Aorta (tissue), 5 donors: ENCODE measurements at regions not wholly inside any gene's neighbourhood (a gene's known extent, or its start where the extent isn't known, plus 50 kb on each side); places are given as distances from the start of the nearest gene placed in this dataset.

Experiments used
- ATAC-seq: fragments of 200-7000 bp; cut with Tn5 transposase; one replicate; pipeline ENCODE4 v1.9.1; 2022; ENCODE audit warnings: moderate library complexity; ENCODE audit not compliant: low FRiP score
- DNase-seq, 2 donors: peaks; one replicate each; pipeline ENCODE4 v3.0.0-alpha.2; 2020
- H3K27ac ChIP-seq, 2 donors: one replicate each; pipeline ENCODE4 v1.5.1; 2013; ENCODE audit warnings: low read length in 2 of 2, mild to moderate bottlenecking in 2 of 2, moderate library complexity in 2 of 2, control low read depth in 1 of 2, inconsistent platforms in 1 of 2, low read depth in 1 of 2
- H3K27me3 ChIP-seq, 2 donors: one replicate each; pipeline ENCODE4 v1.6.1; 2013; ENCODE audit warnings: control low read depth in 1 of 2, low read length in 1 of 2, mild to moderate bottlenecking in 1 of 2, moderate library complexity in 1 of 2; ENCODE audit not compliant: insufficient read depth in 2 of 2, control insufficient read depth in 1 of 2
- H3K36me3 ChIP-seq, 2 donors: one replicate each; pipeline ENCODE4 v1.6.1; 2013; ENCODE audit warnings: control low read depth in 1 of 2, low read length in 1 of 2, mild to moderate bottlenecking in 1 of 2; ENCODE audit not compliant: insufficient read depth in 2 of 2, control insufficient read depth in 1 of 2
- H3K4me1 ChIP-seq, 2 donors: one replicate each; pipeline ENCODE4 v1.6.1; 2013; ENCODE audit warnings: low read length in 2 of 2, control low read depth in 1 of 2, mild to moderate bottlenecking in 1 of 2, moderate library complexity in 1 of 2; ENCODE audit not compliant: insufficient read depth in 2 of 2, control insufficient read depth in 1 of 2
- H3K4me3 ChIP-seq, 2 donors: one replicate each; pipeline ENCODE4 v1.5.1; 2013; ENCODE audit warnings: low read length in 2 of 2, control low read depth in 1 of 2, mild to moderate bottlenecking in 1 of 2
- H3K9me3 ChIP-seq: one replicate; pipeline ENCODE4 v1.6.1; 2013; ENCODE audit warnings: mild to moderate bottlenecking, low read length; ENCODE audit not compliant: control insufficient read depth
- WGBS, 2 donors: extraction: QIAGEN DNeasy Blood & Tissue Kit; methylation state at CpG; one replicate each; pipeline ENCODE4 v1.1.7; 2013; 5-methylcytosine and 5-hydroxymethylcytosine counted together
- intact Hi-C, 2 donors: fragments of 100-400 bp; cut with DNase I; formaldehyde crosslinking; loops; one replicate each; pipeline versions ENCODE4 v1.14.2 to v1.15.0; 2022
- donor health status: healthy with polysubstance abuse.
- donor health status: Bipolar disorder and iron deficiency.
- donor health status: DM: no; HTN: no; CAD: no.
- donor health status: DM: no; HTN: no; CAD: no.
- donor health status: DM: yes; HTN: yes; CAD: no.

- 60% methylated on average over 3 of the region's 3 CpGs for WGBS, 2 donors
Observed at GRCh38 chr14:66120402-66120801, 365.8 kb upstream of the CCDC196 start.

GRCh38 chr14:66121859-66122258 is 364.3 kb upstream of the CCDC196 start:
- Histone ChIP-seq H3K9me3 (peaks cover 7% of the 10 kb centered on the region), H3K27me3 (peaks cover 0 to 1% of the 10 kb centered on the region in 2 donors), H3K4me3 (no peak overlapping the region), H3K4me1 (no peaks in the 10 kb centered on the region), H3K27ac (no peak overlapping the region), H3K36me3 (no peaks in the 10 kb centered on the region)
- 80 to 82% methylated on average over 3 of the region's 3 CpGs for WGBS, 2 donors
- intact Hi-C loops, result no loop called here
- ATAC-seq, result no peak
- DNase-seq, result no peak

More at GRCh38 chr14:66120402-66120801, 365.8 kb upstream of the CCDC196 start:
- no peak for ATAC-seq
- H3K27me3 ChIP-seq, result peaks cover 0 to 1% of the 10 kb centered on the region in 2 donors
- no peaks in the 10 kb centered on the region for H3K4me1 ChIP-seq
- no peak overlapping the region for H3K4me3 ChIP-seq
- no peaks in the 10 kb centered on the region for H3K36me3 ChIP-seq
- H3K9me3 ChIP-seq, result peaks cover 4% of the 10 kb centered on the region
- intact Hi-C loops, result no loop called here
- no peak for DNase-seq
- H3K27ac ChIP-seq, result no peak overlapping the region

DNA sequence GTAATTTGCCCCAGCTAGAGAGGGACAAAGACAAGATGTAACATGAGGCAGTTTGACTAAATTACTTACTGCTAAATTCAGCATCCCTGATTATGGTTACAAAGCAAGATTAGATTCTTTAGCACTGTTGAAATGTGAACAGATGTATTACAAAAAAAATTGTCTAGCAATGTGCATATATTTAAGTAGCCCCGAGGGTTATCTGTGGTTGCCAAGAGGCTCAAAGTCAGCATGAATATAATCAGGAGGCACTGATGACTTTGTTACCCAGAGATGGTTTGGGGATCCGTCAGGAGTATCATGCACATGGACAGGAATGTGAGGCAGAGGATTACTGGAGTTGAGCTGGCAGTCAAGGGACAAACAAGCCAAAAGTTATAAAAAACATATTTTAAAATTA is 356.9 kb upstream of the CCDC196 start:
- Histone ChIP-seq H3K36me3 (no peaks in the 10 kb centered on the region), H3K4me3 (no peak overlapping the region), H3K9me3 (peaks cover 4% of the 10 kb centered on the region), H3K4me1 (no peaks in the 10 kb centered on the region), H3K27me3 (peaks cover 0 to 1% of the 10 kb centered on the region in 2 donors), H3K27ac (no peak overlapping the region)
- WGBS, 2 donors, result 66 to 71% methylated on average over 2 of the region's 2 CpGs
- intact Hi-C loops, result no loop called here
- ATAC-seq (no peak), DNase-seq (no peak)

- peaks cover 0 to 1% of the 10 kb centered on the region in 2 donors for H3K27me3 ChIP-seq
- no peaks in the 10 kb centered on the region for H3K36me3 ChIP-seq
- no peak for DNase-seq
- peaks cover 2% of the 10 kb centered on the region for H3K9me3 ChIP-seq
- H3K4me3 ChIP-seq, result no peak overlapping the region
- intact Hi-C loops, result no loop called here
- ATAC-seq, result no peak
- WGBS, 2 donors, result 70 to 71% methylated on average over 4 of the region's 4 CpGs
- H3K4me1 ChIP-seq, result no peaks in the 10 kb centered on the region
- no peak overlapping the region for H3K27ac ChIP-seq
Observed at GRCh38 chr14:66131111-66131510, 355.1 kb upstream of the CCDC196 start.

DNA sequence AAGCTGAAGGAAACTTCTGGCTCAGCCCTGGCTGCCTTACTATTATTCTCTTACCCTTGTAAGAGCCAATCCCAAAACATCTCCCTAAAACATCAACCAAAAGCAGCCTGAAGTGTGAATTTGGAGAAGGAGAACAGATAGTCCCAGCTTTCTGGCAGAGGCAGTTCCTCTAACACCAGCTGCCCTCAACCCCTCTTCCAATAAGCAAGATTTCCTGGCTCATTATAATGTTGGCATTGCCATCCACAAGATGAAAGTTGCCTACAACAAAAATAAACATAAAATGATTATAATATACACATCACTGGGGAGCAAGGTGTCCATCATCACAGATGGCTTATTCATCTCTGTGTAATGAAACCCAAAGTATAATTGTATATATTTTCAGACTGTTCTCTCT is 352.5 kb upstream of the CCDC196 start:
- no peak overlapping the region for H3K27ac ChIP-seq
- ATAC-seq (no peak), DNase-seq (no peak)
- no peaks in the 10 kb centered on the region for H3K4me1 ChIP-seq
- no peaks in the 10 kb centered on the region for H3K36me3 ChIP-seq
- no peak overlapping the region for H3K4me3 ChIP-seq
- H3K27me3 ChIP-seq, result peaks cover 0 to 1% of the 10 kb centered on the region in 2 donors
- peaks cover 1% of the 10 kb centered on the region for H3K9me3 ChIP-seq
- intact Hi-C loops, result no loop called here

- no peaks in the 10 kb centered on the region for H3K4me1 ChIP-seq
- ATAC-seq (no peak), DNase-seq (no peak)
- peaks cover 1% of the 10 kb centered on the region for H3K9me3 ChIP-seq
- intact Hi-C loops, result no loop called here
- H3K36me3 ChIP-seq, result no peaks in the 10 kb centered on the region
- H3K27ac ChIP-seq, result no peak overlapping the region
- 55 to 56% methylated on average over 2 of the region's 2 CpGs for whole genome bisulfite sequencing, 2 donors
- no peaks in the 10 kb centered on the region for H3K27me3 ChIP-seq
- no peak overlapping the region for H3K4me3 ChIP-seq
Observed at GRCh38 chr14:66135831-66136230, 350.3 kb upstream of the CCDC196 start.

DNA sequence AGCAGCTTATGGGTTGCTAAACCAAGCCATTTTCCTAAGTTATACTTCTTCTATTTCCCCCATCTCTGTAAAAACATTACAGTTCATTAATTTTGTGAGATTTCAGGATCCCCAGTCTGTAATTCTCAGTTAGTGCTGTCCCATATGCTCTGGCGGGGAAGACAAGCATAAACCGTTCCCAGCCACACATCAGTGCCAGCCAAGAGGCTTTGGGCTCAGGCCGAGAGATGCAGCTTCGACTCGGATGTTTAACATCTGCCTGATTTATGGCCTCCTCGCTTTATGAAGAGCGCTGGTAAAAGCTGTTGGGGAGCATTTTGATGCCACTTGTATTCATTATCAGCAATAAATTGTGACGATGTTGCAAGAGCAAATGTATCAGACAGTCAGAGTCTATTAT is 349.1 kb upstream of the CCDC196 start:
- no peaks in the 10 kb centered on the region for H3K9me3 ChIP-seq
- H3K4me1 ChIP-seq, result no peaks in the 10 kb centered on the region
- intact Hi-C loops, result no loop called here
- DNase-seq (no peak), ATAC-seq (no peak)
- WGBS, 2 donors, result 47 to 62% methylated on average over 8 of the region's 8 CpGs
- no peak overlapping the region for H3K27ac ChIP-seq
- no peak overlapping the region for H3K4me3 ChIP-seq
- no peaks in the 10 kb centered on the region for H3K27me3 ChIP-seq
- H3K36me3 ChIP-seq, result no peaks in the 10 kb centered on the region

DNA sequence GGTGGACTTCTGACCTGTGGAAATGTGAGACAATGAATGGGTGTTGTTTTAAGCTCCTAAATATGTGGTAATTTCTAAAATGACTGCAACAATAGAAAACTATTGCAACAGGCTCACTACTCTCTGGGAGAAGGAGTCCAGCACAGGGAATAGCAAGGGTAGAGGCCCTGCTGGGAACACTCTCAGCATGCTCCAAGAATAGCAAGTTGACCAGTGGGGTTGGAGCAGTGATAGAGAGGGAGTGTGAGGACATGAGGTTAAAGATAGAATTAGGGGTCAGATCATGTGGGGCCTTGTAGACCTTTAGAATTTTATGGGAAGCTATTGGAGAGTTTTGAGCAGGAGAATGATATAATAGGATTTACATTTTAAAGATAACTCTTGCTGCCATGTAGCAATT is 346.7 kb upstream of the CCDC196 start:
- Histone ChIP-seq H3K27ac (no peak overlapping the region), H3K9me3 (no peaks in the 10 kb centered on the region), H3K4me3 (no peak overlapping the region), H3K36me3 (no peaks in the 10 kb centered on the region), H3K27me3 (no peaks in the 10 kb centered on the region), H3K4me1 (no peaks in the 10 kb centered on the region)
- intact Hi-C loops, result no loop called here
- ATAC-seq (no peak), DNase-seq (no peak)

DNA sequence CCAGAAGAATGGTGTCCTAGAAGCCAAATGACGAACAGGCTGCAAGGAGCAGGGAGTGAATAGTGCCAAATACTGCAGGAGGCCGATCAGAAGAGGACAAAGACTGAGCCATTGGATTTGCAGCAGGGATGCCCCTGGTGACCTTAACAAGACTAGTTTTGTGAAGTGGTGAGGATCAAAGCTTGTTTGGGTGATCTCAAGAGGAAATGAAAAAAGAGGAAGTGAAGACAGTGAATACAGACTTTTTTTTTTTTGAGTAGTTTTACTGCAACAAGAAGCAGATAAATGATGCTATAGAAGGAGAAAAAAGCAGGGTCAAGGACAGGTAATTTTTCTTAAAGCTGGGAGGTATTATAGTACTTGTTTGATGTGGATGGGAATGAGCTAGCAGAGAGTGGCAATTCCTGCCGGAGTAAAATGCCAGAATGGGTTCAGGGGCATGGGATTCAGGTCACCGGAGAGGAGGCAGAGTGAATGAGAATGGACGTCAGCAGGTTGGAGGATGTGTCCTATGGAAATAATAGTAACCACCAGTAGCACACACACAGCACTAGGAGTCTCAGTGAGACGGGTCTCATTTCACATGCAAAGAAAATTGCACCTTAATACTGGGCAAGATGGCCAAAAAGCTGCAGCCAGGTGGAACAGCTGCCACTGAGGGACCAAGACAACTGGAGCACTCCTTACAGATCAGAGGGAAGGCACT is 345.8 kb upstream of the CCDC196 start:
- Histone ChIP-seq H3K9me3 (no peaks in the 10 kb centered on the region), H3K36me3 (no peaks in the 10 kb centered on the region), H3K27me3 (no peaks in the 10 kb centered on the region), H3K4me1 (no peaks in the 10 kb centered on the region), H3K4me3 (no peak overlapping the region), H3K27ac (no peak overlapping the region)
- WGBS, 2 donors, result 76% methylated on average over 6 of the region's 6 CpGs
- no peak for ATAC-seq
- intact Hi-C loops, result no loop called here
- no peak for DNase-seq
